ENCODE measurements at regions not wholly inside any gene's neighbourhood (a gene's known extent, or its start where the extent isn't known, plus 50 kb on each side); places are given as distances from the start of the nearest gene placed in this dataset.

DNA sequence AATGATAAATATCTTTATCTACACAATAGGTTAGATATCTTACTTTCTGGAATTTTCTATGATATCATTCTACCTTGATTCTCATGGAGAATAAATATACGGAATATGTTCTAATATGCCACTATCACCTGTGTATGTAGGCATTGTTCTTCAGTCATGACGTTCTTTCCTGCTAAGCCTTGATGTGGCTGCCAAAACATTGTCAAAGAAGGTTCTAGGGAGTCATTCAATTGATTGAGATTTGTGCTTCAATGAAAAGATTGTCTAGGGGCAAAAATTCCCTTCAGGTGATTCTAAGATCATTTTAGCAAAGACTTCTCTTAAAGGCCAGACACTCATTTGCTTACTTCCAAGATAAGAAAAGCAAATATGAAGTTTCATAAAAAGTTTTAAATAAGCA is 118.1 kb downstream of the MAT2B start:
- Histone ChIP-seq H3K9me3 (ENCODE audit: control insufficient read depth in 1 of 2, low read length in 2 of 2) (no peaks in the 10 kb centered on the region), H3K27ac (ENCODE audit: low read length) (no peak overlapping the region), H3K4me1 (ENCODE audit: control insufficient read depth in 1 of 2, insufficient read depth in 2 of 2, low read length in 2 of 2) (no peaks in the 10 kb centered on the region), H3K4me3 (ENCODE audit: low read depth in 1 of 2, low read length in 2 of 2) (no peak overlapping the region), H3K36me3 (ENCODE audit: control insufficient read depth in 1 of 2, insufficient read depth in 2 of 2, low read length in 2 of 2) (no peaks in the 10 kb centered on the region), H3K27me3 (ENCODE audit: low read depth, low read length) (no peaks in the 10 kb centered on the region)

DNA sequence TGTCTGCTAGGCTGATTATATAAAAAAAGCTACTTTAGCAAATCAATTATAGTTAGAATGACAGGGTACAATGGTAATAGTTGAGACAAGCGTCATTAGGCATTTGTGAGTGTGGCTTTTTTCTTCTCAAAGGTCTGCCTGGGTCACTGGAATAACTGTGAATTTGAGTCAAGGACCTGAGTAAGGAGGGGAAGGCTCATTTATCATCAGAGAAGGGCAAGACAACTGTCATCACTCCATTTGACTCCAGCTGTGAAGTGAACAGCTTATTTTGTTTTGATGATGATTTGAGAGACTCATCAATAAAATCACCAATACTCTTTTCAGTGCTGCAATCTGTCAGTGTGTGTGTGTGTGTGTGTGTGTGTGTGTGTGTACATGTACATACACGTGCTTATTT is 118.6 kb downstream of the MAT2B start:
- no peaks in the 10 kb centered on the region for H3K9me3 ChIP-seq (ENCODE audit: control insufficient read depth in 1 of 2, low read length in 2 of 2)
- H3K4me3 ChIP-seq (ENCODE audit: low read depth in 1 of 2, low read length in 2 of 2): no peak overlapping the region
- H3K27ac ChIP-seq (ENCODE audit: low read length): no peak overlapping the region
- H3K27me3 ChIP-seq (ENCODE audit: low read depth, low read length): no peaks in the 10 kb centered on the region
- H3K36me3 ChIP-seq (ENCODE audit: control insufficient read depth in 1 of 2, insufficient read depth in 2 of 2, low read length in 2 of 2): no peaks in the 10 kb centered on the region
- no peaks in the 10 kb centered on the region for H3K4me1 ChIP-seq (ENCODE audit: control insufficient read depth in 1 of 2, insufficient read depth in 2 of 2, low read length in 2 of 2)

DNA sequence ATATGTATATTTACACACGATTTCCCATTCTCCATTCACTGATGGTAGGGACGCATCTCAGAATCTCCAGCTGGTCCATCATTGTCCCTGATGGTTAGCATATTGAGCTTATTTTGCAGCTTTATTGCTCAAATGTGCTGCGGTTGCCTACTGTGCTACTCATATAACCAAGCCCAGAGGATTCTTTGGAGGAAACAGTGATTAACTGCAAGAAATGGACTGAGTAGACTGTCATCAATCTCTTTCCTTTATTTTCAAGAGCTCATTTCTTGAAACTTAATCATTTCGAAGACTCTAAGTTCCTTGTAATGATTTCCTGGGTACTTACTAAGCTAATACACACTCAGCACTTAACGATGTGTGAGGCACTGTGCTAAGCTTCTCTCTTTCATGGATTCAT is 119.0 kb downstream of the MAT2B start:
- Histone ChIP-seq H3K9me3 (ENCODE audit: control insufficient read depth in 1 of 2, low read length in 2 of 2) (no peaks in the 10 kb centered on the region), H3K27ac (ENCODE audit: low read length) (no peak overlapping the region), H3K27me3 (ENCODE audit: low read depth, low read length) (no peaks in the 10 kb centered on the region), H3K4me1 (ENCODE audit: control insufficient read depth in 1 of 2, insufficient read depth in 2 of 2, low read length in 2 of 2) (no peaks in the 10 kb centered on the region), H3K36me3 (ENCODE audit: control insufficient read depth in 1 of 2, insufficient read depth in 2 of 2, low read length in 2 of 2) (no peaks in the 10 kb centered on the region), H3K4me3 (ENCODE audit: low read depth in 1 of 2, low read length in 2 of 2) (no peak overlapping the region)

DNA sequence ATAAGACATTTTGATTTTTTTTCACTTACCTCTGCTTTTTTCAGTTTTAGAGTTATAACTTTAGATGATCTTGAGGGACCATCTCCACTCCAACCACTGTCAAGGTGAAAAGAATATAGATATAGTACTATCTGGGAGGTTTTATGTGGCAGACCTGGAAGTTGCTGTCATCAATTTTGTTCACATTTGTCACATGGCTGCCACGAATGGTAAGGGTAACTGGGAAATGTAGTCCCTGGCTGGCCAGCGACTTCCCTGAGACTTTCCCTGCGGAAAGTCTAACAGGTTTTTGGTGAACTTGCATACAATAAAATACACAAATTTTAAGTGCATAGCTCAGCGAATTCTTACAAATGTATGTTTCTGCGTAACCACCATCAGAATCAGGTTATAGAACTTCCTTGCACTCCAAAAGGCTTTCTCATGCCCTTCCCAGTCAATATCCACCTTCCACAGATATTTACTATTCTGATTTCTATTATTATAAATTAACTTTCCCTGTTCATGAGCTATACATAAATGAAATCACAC is 121.5 kb downstream of the MAT2B start:
- Histone ChIP-seq H3K4me1 (ENCODE audit: control insufficient read depth in 1 of 2, insufficient read depth in 2 of 2, low read length in 2 of 2) (no peaks in the 10 kb centered on the region), H3K27me3 (ENCODE audit: low read depth, low read length) (no peaks in the 10 kb centered on the region), H3K9me3 (ENCODE audit: control insufficient read depth in 1 of 2, low read length in 2 of 2) (no peaks in the 10 kb centered on the region), H3K36me3 (ENCODE audit: control insufficient read depth in 1 of 2, insufficient read depth in 2 of 2, low read length in 2 of 2) (no peaks in the 10 kb centered on the region), H3K27ac (ENCODE audit: low read length) (no peak overlapping the region), H3K4me3 (ENCODE audit: low read depth in 1 of 2, low read length in 2 of 2) (no peak overlapping the region)

DNA sequence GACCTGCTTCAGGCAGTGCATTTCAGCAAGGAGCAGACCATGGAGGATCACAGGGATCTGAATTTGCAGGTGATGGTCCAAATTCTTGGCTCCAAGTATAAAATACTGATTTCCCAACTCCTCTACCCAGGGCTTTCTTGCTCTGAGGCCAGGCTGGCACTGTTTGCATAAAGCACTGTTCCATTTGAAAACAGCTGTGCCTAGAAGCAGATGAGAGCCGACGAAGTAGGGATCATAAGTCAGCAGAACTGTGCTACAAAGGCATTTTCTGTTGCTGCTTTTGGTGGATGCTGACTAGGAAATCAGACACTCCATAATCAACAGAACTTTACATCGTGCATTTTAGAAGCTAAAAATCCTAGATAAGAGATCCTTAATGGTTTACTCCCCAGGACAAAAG is 126.4 kb downstream of the MAT2B start:
- Histone ChIP-seq H3K4me3 (ENCODE audit: low read depth in 1 of 2, low read length in 2 of 2) (no peak overlapping the region), H3K27me3 (ENCODE audit: low read depth, low read length) (no peaks in the 10 kb centered on the region), H3K9me3 (ENCODE audit: control insufficient read depth in 1 of 2, low read length in 2 of 2) (no peaks in the 10 kb centered on the region), H3K27ac (ENCODE audit: low read length) (no peak overlapping the region), H3K36me3 (ENCODE audit: control insufficient read depth in 1 of 2, insufficient read depth in 2 of 2, low read length in 2 of 2) (no peaks in the 10 kb centered on the region), H3K4me1 (ENCODE audit: control insufficient read depth in 1 of 2, insufficient read depth in 2 of 2, low read length in 2 of 2) (no peaks in the 10 kb centered on the region)

DNA sequence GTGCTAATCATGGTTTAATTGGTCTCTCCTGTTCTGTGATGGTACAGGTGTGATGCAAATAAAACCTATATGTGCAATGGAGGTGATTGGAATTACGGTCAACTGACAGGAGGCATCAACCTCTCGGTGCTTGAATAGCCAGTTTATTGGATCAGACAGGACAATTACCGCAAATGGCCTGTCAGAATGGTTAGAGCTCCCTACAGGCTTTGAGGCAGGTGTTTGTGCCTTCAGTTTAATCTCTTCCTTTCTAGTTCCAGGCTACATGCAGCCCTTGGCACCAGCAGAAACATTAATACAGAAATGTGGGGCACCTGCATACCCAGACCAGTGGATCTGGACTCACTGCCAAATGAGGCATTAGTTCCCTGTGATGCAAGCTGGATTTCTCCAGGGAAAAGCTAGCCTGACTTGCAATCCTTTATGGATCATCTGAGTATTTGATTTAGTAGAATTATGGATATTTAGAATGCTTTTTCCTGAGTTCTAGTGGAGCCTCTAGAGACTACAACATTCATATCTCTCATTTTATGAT is 128.6 kb downstream of the MAT2B start:
- Histone ChIP-seq H3K9me3 (ENCODE audit: control insufficient read depth in 1 of 2, low read length in 2 of 2) (no peaks in the 10 kb centered on the region), H3K27me3 (ENCODE audit: low read depth, low read length) (no peaks in the 10 kb centered on the region), H3K36me3 (ENCODE audit: control insufficient read depth in 1 of 2, insufficient read depth in 2 of 2, low read length in 2 of 2) (no peaks in the 10 kb centered on the region), H3K4me1 (ENCODE audit: control insufficient read depth in 1 of 2, insufficient read depth in 2 of 2, low read length in 2 of 2) (no peaks in the 10 kb centered on the region), H3K27ac (ENCODE audit: low read length) (no peak overlapping the region), H3K4me3 (ENCODE audit: low read depth in 1 of 2, low read length in 2 of 2) (no peak overlapping the region)

DNA sequence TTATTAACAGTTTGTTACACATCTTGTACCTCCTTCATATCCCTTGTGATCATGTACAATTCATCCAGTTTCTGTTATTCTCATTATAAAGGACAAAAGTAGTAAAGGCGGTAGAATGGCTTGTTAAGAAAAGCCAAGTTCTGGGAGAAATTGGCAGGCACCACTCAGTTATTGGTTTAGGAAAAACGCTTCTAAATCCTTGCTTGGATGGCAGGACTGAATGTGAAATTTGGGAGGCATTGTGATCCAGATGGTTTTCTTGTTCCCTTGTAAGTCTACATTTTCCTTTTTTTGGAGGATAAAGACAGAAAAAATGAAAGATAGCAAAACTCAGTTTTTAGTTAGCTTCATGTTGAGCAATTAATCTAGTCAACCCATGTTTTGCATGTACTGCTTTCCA is 130.2 kb downstream of the MAT2B start:
- H3K4me1 ChIP-seq (ENCODE audit: control insufficient read depth in 1 of 2, insufficient read depth in 2 of 2, low read length in 2 of 2): no peaks in the 10 kb centered on the region
- H3K36me3 ChIP-seq (ENCODE audit: control insufficient read depth in 1 of 2, insufficient read depth in 2 of 2, low read length in 2 of 2): no peaks in the 10 kb centered on the region
- no peaks in the 10 kb centered on the region for H3K9me3 ChIP-seq (ENCODE audit: control insufficient read depth in 1 of 2, low read length in 2 of 2)
- no peak overlapping the region for H3K27ac ChIP-seq (ENCODE audit: low read length)
- no peaks in the 10 kb centered on the region for H3K27me3 ChIP-seq (ENCODE audit: low read depth, low read length)
- H3K4me3 ChIP-seq (ENCODE audit: low read depth in 1 of 2, low read length in 2 of 2): no peak overlapping the region

DNA sequence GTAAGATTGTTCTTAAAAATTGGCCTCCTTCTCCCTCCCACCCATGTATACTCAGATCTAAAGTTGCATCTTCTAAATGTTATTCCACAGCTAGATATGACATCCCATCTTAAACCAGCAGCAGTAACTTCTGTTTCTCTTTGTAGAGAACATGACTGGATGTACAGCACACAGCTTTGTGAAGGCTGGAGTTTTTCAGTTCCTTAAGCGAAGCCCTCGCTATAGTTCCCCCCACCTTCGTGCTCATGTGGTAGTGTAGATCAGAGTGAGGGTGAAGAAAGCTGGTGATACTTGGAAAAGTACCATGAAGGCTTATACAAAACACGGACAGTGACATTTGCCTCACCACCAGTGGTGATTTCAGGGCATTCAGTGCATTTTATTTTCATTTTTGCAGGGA is 137.5 kb downstream of the MAT2B start:
- Histone ChIP-seq H3K27me3 (ENCODE audit: low read depth, low read length) (no peaks in the 10 kb centered on the region), H3K36me3 (ENCODE audit: control insufficient read depth in 1 of 2, insufficient read depth in 2 of 2, low read length in 2 of 2) (no peaks in the 10 kb centered on the region), H3K9me3 (ENCODE audit: control insufficient read depth in 1 of 2, low read length in 2 of 2) (peaks cover 0 to 2% of the 10 kb centered on the region in 2 donors), H3K4me1 (ENCODE audit: control insufficient read depth in 1 of 2, insufficient read depth in 2 of 2, low read length in 2 of 2) (no peaks in the 10 kb centered on the region), H3K27ac (ENCODE audit: low read length) (no peak overlapping the region), H3K4me3 (ENCODE audit: low read depth in 1 of 2, low read length in 2 of 2) (no peak overlapping the region)

DNA sequence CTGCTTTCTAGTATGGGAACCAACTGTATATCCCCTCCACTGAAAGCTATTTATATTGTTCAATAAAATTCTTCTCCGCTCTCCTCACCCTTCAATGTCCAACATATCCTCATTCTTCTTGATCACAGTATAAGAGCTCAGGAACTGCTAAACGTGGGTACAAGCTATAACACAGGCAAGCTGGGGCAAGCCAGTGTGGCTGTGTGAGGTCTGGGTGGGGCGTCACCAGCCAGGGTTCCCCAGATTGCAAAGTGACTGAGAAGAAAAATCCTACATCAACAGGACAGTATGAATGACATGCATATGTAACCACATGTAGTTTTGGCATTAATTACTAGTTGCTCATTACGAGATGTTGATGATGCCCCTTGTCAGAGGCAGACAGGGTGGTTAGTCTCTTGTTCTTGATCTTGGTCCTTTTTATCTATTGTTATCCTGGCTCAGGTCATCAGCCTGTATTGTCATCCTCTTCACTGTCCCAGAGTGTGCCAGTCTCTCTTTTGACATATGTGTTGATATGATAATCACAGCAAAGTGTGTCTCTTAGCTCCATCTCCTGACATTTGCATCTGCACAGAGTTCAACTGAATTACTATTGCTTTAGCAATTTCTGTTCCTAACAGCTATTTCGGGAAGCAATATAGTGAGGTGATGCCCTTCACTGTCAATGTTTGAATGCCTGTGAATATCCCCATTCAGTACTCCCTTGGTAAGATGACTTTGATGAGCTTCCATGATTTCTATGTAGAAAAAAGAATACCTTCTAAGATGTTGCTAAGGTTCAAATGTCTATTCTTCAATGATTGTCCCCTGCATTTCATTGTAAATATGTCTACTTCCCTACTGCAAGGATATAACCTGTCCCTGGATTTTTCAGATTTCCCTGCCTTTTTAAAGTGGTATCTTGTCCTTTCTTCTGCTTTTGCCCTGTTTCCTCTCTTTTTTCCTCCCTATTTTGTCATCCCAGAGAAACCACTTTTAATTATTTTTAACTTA is 140.3 kb downstream of the MAT2B start:
- no peaks in the 10 kb centered on the region for H3K36me3 ChIP-seq (ENCODE audit: control insufficient read depth in 1 of 2, insufficient read depth in 2 of 2, low read length in 2 of 2)
- no peak overlapping the region for H3K27ac ChIP-seq (ENCODE audit: low read length)
- no peaks in the 10 kb centered on the region for H3K27me3 ChIP-seq (ENCODE audit: low read depth, low read length)
- H3K4me1 ChIP-seq (ENCODE audit: control insufficient read depth in 1 of 2, insufficient read depth in 2 of 2, low read length in 2 of 2): no peaks in the 10 kb centered on the region
- H3K4me3 ChIP-seq (ENCODE audit: low read depth in 1 of 2, low read length in 2 of 2): no peak overlapping the region
- H3K9me3 ChIP-seq (ENCODE audit: control insufficient read depth in 1 of 2, low read length in 2 of 2): peaks cover 0 to 2% of the 10 kb centered on the region in 2 donors

DNA sequence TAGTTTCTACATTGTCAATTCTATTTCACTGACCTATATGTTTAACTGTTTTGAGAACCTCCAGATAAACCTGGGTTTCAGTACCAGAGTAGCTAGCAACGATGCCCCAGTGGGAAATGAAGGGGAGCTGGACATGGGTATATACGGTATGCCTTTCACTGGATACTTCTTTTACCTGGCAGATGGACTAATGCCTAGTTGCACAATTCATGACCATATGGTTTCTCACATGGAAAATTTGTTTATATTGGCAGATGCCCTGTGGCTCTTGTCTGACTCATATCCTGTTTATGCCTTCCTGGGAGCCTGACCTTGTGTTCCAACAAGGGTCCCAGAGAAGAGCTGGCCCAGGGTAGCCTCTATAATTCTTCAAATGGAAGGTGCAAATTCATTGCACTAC is 144.1 kb downstream of the MAT2B start:
- Histone ChIP-seq H3K27ac (ENCODE audit: low read length) (no peak overlapping the region), H3K27me3 (ENCODE audit: low read depth, low read length) (no peaks in the 10 kb centered on the region), H3K9me3 (ENCODE audit: control insufficient read depth in 1 of 2, low read length in 2 of 2) (peaks cover 3 to 8% of the 10 kb centered on the region in 2 donors), H3K36me3 (ENCODE audit: control insufficient read depth in 1 of 2, insufficient read depth in 2 of 2, low read length in 2 of 2) (no peaks in the 10 kb centered on the region), H3K4me3 (ENCODE audit: low read depth in 1 of 2, low read length in 2 of 2) (no peak overlapping the region), H3K4me1 (ENCODE audit: control insufficient read depth in 1 of 2, insufficient read depth in 2 of 2, low read length in 2 of 2) (no peaks in the 10 kb centered on the region)

DNA sequence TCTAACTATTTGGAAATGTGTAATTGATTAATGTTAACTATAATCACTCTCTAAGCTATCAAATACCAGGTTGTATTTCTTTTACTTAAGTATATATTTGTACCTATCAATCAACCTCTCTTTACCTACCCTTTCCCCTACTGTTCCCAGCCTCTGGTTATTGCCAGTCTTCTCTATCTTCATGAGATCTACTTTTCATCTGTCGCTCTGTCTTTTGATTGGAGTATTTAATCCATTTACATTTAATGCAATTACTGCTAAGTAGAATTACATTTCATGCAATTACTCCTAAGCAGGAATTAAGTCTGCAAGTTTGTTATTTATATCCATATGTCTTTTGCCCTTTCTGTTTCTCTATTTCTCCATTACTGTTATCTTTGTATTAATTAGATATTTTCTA is 148.1 kb downstream of the MAT2B start:
- Histone ChIP-seq H3K9me3 (ENCODE audit: control insufficient read depth in 1 of 2, low read length in 2 of 2) (peaks cover 3 to 6% of the 10 kb centered on the region in 2 donors), H3K36me3 (ENCODE audit: control insufficient read depth in 1 of 2, insufficient read depth in 2 of 2, low read length in 2 of 2) (no peaks in the 10 kb centered on the region), H3K4me3 (ENCODE audit: low read depth in 1 of 2, low read length in 2 of 2) (no peak overlapping the region), H3K27ac (ENCODE audit: low read length) (no peak overlapping the region), H3K27me3 (ENCODE audit: low read depth, low read length) (no peaks in the 10 kb centered on the region), H3K4me1 (ENCODE audit: control insufficient read depth in 1 of 2, insufficient read depth in 2 of 2, low read length in 2 of 2) (no peaks in the 10 kb centered on the region)

All from muscle layer of duodenum (tissue), 2 donors.